Ureter (tissue), 1 donor: ENCODE measurements at regions not wholly inside any gene's neighbourhood (a gene's known extent, or its start where the extent isn't known, plus 50 kb on each side); places are given as distances from the start of the nearest gene placed in this dataset.
"Not testable (repeated sequence)": the region's sequence is repeated elsewhere in the genome, so short reads cannot be mapped to it uniquely, and the experiment has no call there.

Source experiments
- DNase-seq: peaks from one replicate; pipeline ENCODE4 v3.0.0-alpha.2; 2020; ENCODE audit warnings: low spot score
- donor health status: DM: yes; HTN: yes; CAD: no.

GRCh38 chr5:17819783-17820182, 185.5 kb downstream of the TAF11L14 start:
- DNase-seq = no peak

- DNase-seq = no peak
These were observed 194.4 kb downstream of the TAF11L14 start for GRCh38 chr5:17828681-17829080.

GRCh38 chr5:17829456-17829855, 195.2 kb downstream of the TAF11L14 start:
- DNase-seq = no peak

- no peak for DNase-seq
These were observed 197.0 kb downstream of the TAF11L14 start for GRCh38 chr5:17831279-17831678.

GRCh38 chr5:17832949-17833745, 198.9 kb downstream of the TAF11L14 start:
- no peak for DNase-seq

GRCh38 chr5:17837757-17838156, 203.5 kb downstream of the TAF11L14 start:
- DNase-seq = no peak

GRCh38 chr5:17838469-17838868, 204.2 kb downstream of the TAF11L14 start:
- DNase-seq = no peak

- no peak for DNase-seq
These were observed 205.6 kb downstream of the TAF11L14 start for GRCh38 chr5:17839848-17840247.

- DNase-seq = no peak
These were observed 212.2 kb downstream of the TAF11L14 start for GRCh38 chr5:17846496-17846895.

GRCh38 chr5:17847286-17847685, 213.0 kb downstream of the TAF11L14 start:
- DNase-seq = no peak

GRCh38 chr5:17852111-17852510, 217.9 kb downstream of the TAF11L14 start:
- DNase-seq = no peak

GRCh38 chr5:17852740-17853139, 218.5 kb downstream of the TAF11L14 start:
- no peak for DNase-seq

GRCh38 chr5:17854901-17855300, 220.6 kb downstream of the TAF11L14 start:
- no peak for DNase-seq

GRCh38 chr5:17860660-17861315, 226.5 kb downstream of the TAF11L14 start:
- no peak for DNase-seq

GRCh38 chr5:17864903-17865302, 230.6 kb downstream of the TAF11L14 start:
- not testable (repeated sequence) for DNase-seq

- not testable (repeated sequence) for DNase-seq
These were observed 231.7 kb downstream of the TAF11L14 start for GRCh38 chr5:17865966-17866365.

GRCh38 chr5:17872204-17872603, 237.9 kb downstream of the TAF11L14 start:
- DNase-seq = no peak

GRCh38 chr5:17878541-17878940, 244.3 kb downstream of the TAF11L14 start:
- no peak for DNase-seq

- DNase-seq = no peak
These were observed 245.0 kb downstream of the TAF11L14 start for GRCh38 chr5:17879276-17879675.

- no peak for DNase-seq
These were observed 246.6 kb downstream of the TAF11L14 start for GRCh38 chr5:17880869-17881268.

- DNase-seq = no peak
These were observed 248.7 kb downstream of the TAF11L14 start for GRCh38 chr5:17882760-17883488.

- no peak for DNase-seq
These were observed 253.9 kb downstream of the TAF11L14 start for GRCh38 chr5:17888155-17888554.

- no peak for DNase-seq
These were observed 256.2 kb downstream of the TAF11L14 start for GRCh38 chr5:17890501-17890900.
